ENCODE measurements at regions not wholly inside any gene's neighbourhood (a gene's known extent, or its start where the extent isn't known, plus 50 kb on each side); places are given as distances from the start of the nearest gene placed in this dataset.

DNA sequence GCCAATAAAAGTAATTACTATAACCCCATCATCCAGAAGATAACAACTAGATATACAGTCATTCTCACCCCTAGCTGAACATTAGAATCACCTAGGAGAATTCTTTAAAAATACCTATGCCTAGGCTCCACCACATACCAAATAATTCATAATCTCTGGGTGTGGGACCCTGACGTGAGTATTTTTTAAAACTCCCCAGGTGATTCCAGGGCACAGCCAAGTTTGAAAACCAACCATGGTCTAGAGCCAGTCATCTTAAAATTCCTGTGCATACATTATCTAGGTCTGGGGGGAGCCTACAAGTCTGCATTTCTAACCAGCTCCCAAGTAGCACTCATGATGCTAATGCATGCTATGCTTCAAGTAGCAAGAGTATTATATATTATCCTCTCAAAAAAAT lies 281.0 kb upstream of the MTNR1B start (continued):
- TF ChIP-seq KDM5A (IDR thresholded peaks at IDR 0.05; ENCODE audit: low read length): no peak
- TF ChIP-seq GTF2F1 (IDR thresholded peaks at IDR 0.05; ENCODE audit: borderline replicate concordance, low read depth, low read length): no peak
- TF ChIP-seq FOSL1 (IDR thresholded peaks at IDR 0.05; ENCODE audit: insufficient read depth, low read depth, low read length): no peak
- no peak for TF ChIP-seq NRF1 (IDR thresholded peaks at IDR 0.05; ENCODE audit: low read depth, low read length)
- TF ChIP-seq TAF7 (optimal IDR thresholded peaks at IDR 0.05; ENCODE audit: borderline replicate concordance, low read depth, low read length): no peak
- TF ChIP-seq HDAC2 (IDR thresholded peaks at IDR 0.05; ENCODE audit: borderline replicate concordance in 1 of 2, low read depth in 2 of 2, low read length in 2 of 2): no peak
- TF ChIP-seq SUZ12 (IDR thresholded peaks at IDR 0.05; ENCODE audit: low read length): no peak
